HG02571 (cell line): ENCODE measurements at regions not wholly inside any gene's neighbourhood (a gene's known extent, or its start where the extent isn't known, plus 50 kb on each side); places are given as distances from the start of the nearest gene placed in this dataset.
"Not testable (repeated sequence)": the region's sequence is repeated elsewhere in the genome, so short reads cannot be mapped to it uniquely, and the experiment has no call there.

Experiments used
- ATAC-seq: cut with Tn5 transposase; IDR thresholded peaks from one replicate; pipeline ENCODE4 v1.9.1; 2021; ENCODE audit warnings: mild to moderate bottlenecking, moderate library complexity; ENCODE audit not compliant: unreplicated experiment

DNA sequence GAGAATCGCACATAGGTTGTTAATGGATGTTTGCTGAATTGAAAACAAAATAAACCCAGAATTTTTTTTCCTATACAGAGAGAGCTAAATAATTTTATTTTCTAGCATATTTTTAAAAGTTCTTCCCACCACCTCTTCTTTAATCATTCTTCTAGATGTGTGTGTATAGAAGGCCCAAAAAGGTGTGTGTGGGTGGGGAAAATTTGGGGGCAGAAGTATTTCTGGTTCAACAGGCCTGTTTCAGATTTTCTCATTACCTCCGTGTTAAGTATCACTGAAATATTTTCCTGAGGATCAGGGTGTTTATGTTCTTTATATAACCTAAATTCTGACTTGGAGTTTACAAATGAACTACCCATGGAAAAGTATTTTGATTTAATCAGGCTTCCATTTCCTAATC is 144.2 kb upstream of the ZNF804B start:
- no peak for ATAC-seq

DNA sequence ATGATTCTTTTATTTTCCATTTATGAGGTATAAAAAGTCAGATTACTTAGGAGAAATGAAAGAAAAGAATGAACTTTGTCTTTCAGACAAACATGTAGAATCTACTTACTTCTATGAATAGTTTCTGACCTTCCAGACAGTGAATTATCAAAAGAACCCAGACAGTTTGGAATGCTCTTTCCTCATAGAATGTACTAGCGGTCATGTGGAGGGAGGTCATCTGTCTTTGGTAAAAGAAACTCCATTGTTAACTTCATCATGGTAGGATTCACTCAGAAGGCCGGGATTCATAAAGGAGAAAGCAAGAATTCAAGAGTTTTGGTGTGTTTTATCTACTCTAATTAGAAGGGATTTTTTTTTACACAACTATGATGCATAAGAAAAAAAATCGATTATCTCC is 144.8 kb upstream of the ZNF804B start:
- ATAC-seq, result no peak

DNA sequence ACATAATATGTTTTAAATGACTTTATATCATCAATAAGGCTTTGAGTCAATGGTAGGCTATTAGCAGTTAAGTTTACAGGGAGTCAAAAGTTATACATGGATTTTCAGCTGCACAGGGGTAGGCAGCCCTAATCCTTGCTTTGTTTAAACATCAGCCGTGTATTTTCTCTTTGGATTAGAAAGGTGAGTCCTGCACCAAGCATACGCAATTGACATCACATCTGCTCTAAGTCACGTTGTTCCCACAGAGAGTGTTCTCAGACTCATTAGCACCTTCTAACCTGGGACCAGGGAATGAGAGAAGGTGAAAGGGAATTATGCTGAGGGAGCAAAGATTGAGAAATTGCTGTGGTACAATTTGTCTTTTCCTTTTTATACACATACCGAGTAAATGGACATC is 148.6 kb upstream of the ZNF804B start:
- ATAC-seq, result no peak

DNA sequence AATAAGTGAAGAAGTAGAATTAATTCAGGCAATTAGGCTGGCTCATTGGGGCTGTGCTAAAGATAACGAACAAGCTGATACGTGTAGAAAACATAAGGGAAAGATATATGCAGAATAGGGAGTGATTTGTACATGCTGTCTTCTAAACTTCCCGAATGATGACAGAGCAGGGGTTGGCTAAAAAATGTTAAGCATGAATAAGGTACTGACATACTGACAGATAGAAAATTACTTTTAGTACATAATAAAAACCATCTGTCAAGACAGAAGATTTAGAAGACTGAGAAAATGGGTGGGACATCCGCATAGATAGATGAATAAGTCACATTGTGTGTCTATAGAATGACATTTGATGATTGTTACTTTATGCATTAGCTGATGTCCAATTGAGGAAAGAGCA is 158.8 kb upstream of the ZNF804B start:
- no peak for ATAC-seq

DNA sequence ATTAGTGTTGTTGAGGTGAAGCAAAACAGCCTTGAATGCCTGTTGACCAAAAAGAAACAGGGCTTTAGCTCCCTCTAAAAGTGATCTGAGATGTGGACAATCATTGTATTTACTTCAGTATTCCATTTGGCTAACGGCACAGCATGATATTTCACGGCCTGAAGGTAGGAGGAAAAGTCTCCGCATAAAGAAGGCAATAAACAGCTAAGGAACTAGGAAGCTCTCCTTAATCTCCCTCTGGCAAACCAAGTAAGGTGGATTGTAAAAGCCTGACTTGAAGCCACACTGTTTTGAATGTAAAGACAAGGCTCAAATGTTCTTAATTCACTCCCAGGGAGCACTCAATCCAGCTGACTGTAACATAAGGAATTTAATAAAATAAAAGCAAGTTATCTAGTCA is 160.0 kb upstream of the ZNF804B start:
- no peak for ATAC-seq

DNA sequence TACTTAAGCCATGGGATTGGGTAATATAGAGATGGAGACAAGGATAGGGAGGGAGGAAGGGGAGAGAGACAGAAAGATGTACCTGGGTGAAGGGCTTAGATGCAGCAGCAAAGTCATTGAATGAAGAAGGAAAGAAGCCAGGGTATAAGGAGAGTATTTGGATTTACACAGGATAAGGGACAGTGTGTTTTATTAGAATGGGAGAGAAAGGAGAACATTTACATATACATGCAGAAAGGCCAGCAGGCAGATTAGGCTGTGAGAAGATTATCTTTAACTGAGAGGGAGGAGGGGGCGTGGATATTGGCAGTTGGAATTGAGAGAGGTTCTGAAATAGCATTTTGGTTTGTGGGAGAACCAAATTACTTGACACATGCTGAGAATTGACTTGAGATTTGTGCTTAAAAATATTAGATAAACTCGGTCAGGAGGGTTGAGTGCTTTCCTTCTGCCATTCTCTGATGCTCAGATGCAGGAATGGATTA is 161.5 kb upstream of the ZNF804B start:
- ATAC-seq, result no peak

DNA sequence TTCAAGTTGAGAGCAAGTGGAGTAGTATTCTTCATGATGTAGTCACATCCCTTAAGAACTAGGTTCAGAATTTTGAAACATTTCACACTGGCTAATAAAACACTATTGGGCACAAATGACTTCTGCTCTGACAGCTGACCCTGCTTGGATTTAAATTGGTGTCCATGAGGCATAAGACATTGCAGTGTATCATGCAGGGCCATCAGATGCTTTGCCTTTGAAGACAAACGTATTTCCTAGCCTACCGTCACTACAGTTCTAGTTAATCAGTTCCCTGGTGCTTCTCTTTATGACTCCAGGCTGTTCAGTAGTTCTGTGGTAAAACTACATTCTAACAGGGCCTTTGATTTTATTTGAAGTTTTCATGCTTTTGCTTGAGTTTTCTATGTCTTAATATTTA is 168.5 kb upstream of the ZNF804B start:
- no peak for ATAC-seq

DNA sequence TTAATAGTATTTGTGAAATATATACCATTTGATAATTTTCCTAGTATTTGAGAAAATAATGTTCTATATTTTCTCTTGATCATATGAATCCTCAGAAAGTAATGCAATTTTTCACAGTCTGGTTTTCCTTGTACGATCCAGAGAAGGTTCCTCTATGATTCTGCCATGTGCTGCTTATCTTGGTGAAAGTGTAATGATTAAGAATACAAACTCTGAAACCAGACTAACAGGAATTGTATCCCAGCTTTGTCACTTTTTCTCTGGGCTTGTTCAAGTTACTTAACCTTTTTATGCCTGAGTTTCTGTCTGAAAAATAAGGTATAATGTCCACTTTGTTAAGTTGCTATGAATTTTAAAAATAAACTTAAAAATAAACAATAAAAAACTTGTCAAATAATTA is 169.6 kb upstream of the ZNF804B start:
- ATAC-seq, result no peak

DNA sequence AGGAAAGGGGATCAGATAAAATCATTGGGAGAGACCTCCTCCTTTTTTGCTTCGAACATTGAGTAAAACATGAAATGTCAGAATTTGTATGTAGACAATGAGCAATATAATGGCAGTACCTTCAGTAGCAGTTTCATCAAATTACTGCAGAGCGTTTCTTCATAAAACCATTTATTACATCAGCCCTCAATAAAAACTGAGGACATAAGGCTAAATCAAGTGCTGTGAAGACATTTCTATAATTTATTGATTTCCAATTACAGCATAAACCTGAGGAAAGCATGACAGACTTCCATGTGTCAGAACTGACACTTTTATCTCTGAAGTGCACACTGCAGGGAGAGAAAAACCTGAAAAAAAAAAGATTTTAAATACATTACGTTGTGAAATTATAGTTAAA is 172.6 kb upstream of the ZNF804B start:
- no peak for ATAC-seq

DNA sequence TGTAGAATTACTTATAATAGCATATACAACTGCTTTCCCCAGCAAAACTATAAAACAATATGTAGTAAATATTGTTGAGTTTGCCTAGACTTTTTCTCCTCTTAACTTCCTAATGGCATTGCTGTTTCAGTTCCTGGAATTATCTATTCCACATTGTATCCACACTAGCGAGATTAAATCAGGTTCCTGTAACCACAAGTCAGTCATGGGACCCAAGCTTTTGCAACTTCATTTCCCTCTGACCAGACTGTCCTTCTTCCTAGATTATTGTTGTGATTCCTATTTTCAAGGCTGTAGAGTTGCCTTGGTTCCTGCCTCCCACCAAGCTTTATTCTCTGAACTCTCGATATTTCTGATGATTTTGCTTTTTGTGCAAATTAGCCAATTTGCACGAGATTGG is 173.3 kb upstream of the ZNF804B start:
- ATAC-seq, result no peak

DNA sequence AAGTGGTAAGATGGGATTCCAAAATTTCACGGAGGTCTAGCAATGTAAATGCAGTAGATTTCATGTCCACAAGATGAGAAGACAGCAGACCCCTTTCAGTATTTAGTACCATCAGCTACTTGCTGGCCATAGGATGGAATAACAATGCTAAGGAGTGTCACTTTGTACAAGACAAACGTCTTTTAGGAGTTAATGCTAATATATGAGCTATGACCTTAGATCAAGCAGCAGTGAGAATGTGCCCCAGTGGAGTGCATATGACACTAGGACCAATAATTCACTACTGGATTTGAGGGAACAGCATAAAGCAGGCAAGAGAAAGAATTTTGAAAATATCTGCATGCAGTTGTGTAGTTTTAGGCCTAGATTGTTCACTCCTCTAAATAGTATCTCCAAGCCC is 182.8 kb upstream of the ZNF804B start:
- no peak for ATAC-seq

DNA sequence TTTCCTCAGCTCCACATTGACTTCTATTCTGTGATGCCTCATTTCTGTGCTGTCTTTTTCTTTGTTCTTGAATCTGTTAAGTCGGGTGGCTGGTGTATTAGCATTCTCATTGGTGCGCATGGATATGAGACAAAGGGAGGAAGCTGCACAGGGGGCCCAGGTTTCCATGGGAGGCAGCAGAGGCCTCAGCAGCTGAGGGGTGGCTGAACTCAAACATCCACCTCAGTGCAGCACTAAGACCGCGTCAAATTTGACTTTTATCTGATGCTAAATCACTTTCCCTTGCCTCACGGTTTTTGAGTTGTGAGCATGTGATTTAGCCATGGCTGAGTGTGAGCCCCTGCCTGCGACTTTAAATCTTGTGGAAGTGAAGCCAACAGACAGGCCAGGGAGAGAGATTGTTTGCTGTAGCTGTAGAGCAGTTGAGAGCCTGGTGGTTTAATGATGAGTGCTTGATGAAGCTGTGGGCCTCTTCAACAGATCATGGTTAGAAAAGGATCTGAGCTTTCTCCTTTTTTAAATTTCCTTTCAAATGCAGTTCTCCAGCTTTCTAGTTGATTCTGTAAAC is 193.3 kb upstream of the ZNF804B start:
- no peak for ATAC-seq

DNA sequence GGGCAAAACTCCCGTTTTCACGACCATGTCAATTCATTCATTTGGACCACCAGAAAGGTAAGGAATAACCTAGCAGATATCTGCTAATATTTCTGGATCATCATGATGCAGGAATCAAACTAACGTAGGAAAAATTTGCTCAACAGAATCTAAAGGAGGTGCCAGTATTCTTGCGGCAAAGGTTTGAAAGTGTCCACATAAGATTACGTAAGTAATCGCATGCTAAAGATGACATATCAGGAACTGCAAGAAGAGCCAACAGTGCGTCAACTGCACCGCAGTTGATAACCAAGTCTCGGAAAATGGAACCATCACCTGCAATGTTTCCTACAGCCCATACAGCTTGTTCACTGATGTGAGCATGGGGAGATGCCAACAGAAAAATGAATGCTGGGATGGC is 194.1 kb upstream of the ZNF804B start:
- ATAC-seq, result no peak

DNA sequence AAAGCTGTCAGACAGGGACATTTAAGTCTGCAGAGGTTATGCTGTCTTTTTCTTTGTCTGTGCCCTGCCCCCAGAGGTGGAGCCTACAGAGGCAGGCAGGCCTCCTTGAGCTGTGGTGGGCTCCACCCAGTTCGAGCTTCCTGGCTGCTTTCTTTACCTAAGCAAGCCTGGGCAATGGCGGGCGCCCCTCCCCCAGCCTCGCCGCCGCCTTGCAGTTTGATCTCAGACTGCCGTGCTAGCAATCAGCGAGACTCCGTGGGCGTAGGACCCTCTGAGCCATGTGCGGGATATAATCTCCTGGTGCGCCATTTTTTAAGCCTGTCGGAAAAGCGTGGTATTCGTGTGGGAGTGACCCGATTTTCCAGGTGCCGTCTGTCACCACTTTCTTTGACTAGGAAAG is 203.1 kb upstream of the ZNF804B start:
- not testable (repeated sequence) for ATAC-seq

DNA sequence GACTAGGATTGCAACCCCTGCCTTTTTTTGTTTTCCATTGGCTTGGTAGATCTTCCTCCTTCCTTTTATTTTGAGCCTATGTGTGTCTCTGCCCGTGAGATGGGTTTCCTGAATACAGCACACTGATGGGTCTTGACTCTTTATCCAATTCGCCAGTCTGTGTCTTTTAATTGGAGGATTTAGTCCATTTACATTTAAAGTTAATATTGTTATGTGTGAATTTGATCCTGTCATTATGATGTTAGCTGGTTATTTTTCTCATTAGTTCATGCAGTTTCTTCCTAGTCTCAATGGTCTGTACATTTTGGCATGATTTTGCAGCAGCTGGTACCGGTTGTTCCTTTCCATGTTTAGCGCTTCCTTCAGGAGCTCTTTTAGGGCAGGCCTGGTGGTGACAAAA is 204.7 kb upstream of the ZNF804B start:
- ATAC-seq, result not testable (repeated sequence)

DNA sequence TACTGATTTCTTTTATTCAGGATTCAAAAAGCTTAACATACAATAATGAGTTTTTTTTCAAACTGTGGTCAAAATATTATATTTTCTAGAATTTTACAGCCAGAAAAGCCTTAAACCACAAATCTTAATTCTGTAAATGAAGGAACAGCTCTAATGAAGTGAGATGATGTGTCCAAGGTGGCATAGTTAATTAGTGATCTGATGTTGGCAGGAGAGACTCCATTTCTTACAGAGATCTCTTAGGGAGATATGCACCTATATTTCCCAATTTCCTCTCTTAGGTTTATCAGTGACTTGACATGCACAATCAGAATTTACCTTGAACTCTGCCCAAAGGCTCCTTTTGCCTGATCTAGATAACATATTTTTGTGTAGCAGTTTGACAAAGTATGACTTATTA is 211.1 kb upstream of the ZNF804B start:
- ATAC-seq, result no peak

DNA sequence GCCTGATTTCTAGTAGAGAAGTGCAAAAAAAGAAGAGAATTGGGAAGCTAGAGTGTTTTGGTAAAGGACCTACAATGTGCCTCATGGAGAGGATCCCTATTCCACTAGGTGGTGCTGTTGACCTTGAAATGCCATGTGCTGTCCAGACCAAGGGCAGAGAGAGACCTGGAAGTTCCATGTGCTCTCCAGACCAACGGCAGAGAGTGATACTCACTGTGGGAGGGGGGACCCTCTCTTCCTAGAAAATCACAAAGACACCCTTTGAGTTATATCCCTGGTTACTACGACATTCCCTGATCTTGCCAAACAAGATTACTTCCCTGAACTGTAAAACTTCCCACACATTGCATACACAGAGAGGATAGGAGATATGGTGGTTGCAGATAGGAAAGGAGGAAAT is 212.7 kb upstream of the ZNF804B start:
- ATAC-seq, result no peak

DNA sequence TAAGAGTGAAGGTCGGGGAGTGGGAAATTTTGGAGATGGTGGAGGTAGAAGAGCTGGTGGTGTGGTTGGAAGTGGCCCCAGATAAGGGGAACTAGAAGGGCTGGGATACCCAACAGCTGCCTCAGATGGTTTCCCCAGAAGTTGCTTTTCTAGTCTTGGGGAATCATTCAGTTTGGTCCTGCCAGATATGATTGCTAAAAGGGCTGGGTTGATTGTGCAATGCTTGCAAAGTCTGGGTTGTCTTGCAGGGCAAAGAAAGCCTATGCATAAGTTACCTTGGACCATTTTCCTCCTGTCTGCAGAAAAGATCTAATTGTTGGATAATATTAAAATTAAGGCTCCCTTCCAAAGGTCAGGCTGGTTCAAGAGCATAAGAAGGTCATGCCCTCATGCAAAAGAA is 213.8 kb upstream of the ZNF804B start:
- no peak for ATAC-seq

DNA sequence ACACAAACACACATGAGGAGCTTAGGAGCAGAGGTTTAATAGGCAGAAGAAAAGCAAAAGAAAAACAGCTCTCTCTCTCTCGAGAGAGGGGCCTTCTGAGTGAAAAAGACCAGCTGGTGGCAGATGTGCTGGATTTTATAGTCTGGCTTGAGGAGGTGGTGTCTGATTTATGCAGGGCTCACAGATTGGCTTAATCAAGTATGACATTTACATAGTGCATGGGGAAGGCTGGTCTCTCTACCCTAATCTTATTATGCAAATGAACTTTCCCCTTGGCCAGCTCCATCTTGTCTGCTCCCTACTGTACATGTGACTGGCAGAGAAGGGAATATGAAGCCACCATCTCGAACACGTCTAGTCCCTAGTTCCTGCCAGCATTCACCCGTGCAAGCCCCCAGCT is 219.5 kb upstream of the ZNF804B start:
- ATAC-seq, result no peak

DNA sequence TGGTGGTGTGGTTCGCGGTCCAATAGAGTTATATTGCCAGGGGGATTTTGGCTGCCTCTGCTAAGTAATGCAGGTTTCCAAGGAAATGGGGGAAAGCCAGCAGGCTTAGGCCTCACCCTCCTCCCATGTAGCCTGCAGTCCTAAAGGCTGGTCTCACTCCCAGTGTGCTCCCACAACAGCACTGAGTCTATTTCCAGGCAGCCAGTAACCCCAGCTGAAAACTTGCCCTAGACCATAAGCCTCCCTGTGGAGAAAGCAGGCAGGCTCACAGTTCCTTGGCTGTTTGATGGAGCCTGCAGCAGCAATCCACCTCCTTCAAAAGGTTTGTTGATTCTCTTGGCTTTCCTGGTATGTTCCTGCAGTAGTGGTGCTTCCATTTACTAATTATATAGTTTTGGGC is 220.0 kb upstream of the ZNF804B start:
- no peak for ATAC-seq

DNA sequence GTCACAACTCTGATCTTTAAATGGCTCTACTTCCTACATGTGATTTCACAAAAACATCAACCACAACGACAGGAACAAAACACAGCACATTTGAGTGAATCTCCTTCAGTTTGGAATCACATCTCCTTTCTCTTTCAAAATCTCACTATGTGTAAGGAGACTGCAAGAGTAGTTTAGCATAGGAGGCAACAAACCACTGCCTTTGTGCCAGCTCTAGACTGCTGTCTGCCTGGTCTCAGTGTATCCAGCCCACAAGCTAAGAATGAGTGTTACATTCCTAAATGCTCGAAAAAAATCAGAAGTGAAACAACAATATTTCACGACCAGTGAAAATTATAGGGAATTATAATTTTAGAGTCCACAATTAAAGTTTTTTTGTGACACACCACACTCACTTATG is 217.0 kb upstream of the STEAP4 start:
- ATAC-seq, result no peak

DNA sequence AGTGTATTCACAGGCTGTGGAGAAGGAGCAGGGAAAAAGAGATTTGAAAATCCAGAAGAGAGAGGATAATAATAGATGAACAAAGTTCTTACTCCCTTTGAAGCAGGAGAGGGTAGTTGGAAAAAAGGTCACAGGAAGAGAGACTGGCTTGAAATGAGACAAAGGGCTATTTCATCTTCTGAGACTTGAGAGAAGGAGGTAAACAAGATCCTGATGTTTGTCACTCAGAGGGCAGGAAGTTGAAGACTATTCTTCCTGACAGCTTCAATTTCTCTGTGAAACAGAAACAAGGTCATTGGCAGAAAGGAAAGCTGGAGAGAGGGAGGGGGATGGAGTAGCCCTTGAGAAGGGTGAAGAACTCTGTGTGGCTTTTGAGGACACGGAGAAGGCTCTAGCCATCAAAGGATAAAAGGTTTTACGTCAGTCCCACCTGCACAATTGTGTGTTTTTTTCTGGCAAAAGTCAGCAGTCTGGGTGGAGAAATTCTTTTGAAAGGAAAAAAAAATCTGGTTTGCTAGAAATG is 216.1 kb upstream of the STEAP4 start:
- no peak for ATAC-seq

DNA sequence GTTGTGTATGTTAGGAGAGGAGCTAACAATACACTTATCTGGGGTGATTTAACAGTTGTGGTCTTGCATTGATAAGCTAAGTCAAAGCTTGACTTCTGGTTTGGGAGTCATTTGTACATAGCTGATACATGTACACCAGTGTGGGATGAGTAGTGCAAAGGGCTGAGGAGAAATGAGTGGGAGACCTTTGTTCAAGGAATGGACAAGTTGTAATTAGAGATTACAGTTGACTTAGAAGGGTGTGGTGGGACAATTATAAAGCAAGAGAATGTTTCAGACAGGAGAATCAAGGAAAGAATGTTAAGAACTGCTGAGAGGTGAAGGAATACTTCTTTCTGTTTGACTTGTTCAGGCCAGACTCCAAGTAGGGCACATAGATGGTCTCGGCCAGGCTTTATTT is 209.7 kb upstream of the STEAP4 start:
- ATAC-seq, result no peak
